ENCODE measurements at regions not wholly inside any gene's neighbourhood (a gene's known extent, or its start where the extent isn't known, plus 50 kb on each side); places are given as distances from the start of the nearest gene placed in this dataset.

DNA sequence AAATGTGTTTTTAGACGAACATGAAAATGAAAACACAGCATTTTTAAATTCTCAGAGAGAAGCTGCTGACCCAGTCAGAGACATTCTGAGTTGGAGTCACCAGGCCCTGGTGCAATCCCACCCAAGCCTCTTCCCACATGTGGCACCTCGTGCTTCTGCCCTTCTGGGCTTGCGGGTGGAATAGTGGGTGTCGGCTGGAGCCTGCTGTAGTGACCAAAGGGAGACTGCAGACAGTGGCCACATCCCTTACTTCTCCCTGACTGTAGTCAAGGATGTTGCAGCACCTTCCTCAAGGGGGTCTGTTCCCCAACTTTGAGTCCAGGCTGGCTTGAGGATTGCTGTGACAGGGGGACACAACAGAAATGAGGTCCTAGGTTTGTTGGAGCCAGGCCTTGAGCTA lies 104.4 kb upstream of the GLI2 start:
- ChIA-PET CTCF (ENCODE audit: partially characterized antibody) (interaction anchor here (0.9 to 2.5 kb wide), 4 partner anchors 18 to 318 kb away, joined by 3 to 13 read pairs (median 6); no protein-coding TSS in a partner anchor), POLR2A (ENCODE audit: partially characterized antibody) (no interaction called here)
- no peak for TF ChIP-seq GTF2F1 (IDR thresholded peaks at IDR 0.05; ENCODE audit: borderline replicate concordance, low read depth, low read length)
- TF ChIP-seq TEAD4 (IDR thresholded peaks at IDR 0.05; ENCODE audit: low read depth, low read length), result no peak
- TF ChIP-seq SRF (IDR thresholded peaks at IDR 0.05; ENCODE audit: low read depth, low read length), result no peak
- no peak for TF ChIP-seq SAP30 (IDR thresholded peaks at IDR 0.05; ENCODE audit: insufficient read depth, insufficient replicate concordance, low read length)
- no peak for TF ChIP-seq HDAC6 (IDR thresholded peaks at IDR 0.05; ENCODE audit: low read depth, low read length)
- no peak for TF ChIP-seq JUND (IDR thresholded peaks at IDR 0.05; ENCODE audit: low read length)
- no peak for TF ChIP-seq POU5F1 (IDR thresholded peaks at IDR 0.05; ENCODE audit: low read depth, low read length)
- TF ChIP-seq EGR1 (IDR thresholded peaks at IDR 0.05; ENCODE audit: borderline replicate concordance, low read depth, low read length), result no peak
- TF ChIP-seq CTCF (IDR thresholded peaks at IDR 0.05; ENCODE audit: control extremely low read depth in 1 of 3, insufficient read depth in 1 of 3, low read depth in 1 of 3, low read length in 3 of 3), result no peak
- no peak for TF ChIP-seq KDM5A (IDR thresholded peaks at IDR 0.05; ENCODE audit: low read length)
- H3K36me3 ChIP-seq (ENCODE audit: control insufficient read depth in 2 of 4, insufficient read depth in 4 of 4, low read length in 3 of 4), result no peaks in the 10 kb centered on the region
- no peak overlapping the region for H3K4me2 ChIP-seq (ENCODE audit: insufficient read depth in 1 of 2, low read depth in 2 of 2, low read length in 2 of 2)
- H2AFZ ChIP-seq (ENCODE audit: low read length), result no peak overlapping the region
- H2BK15ac ChIP-seq (ENCODE audit: low read length), result peak overlapping the region; percentile 65; the same call in 1 of the 2 replicates
- no peak overlapping the region for H3K14ac ChIP-seq (ENCODE audit: insufficient read length)
- H3K9ac ChIP-seq (replicated peaks in 1 of 4; ENCODE audit: extremely low read depth in 1 of 4, low read depth in 3 of 4, low read length in 3 of 4), result no peak overlapping the region
- H3K4me1 ChIP-seq (replicated peaks in 1 of 4; ENCODE audit: control insufficient read depth in 3 of 4, insufficient read depth in 4 of 4, low read length in 3 of 4), result peaks cover 0 to 4% (median 0%) of the 10 kb centered on the region in 4 experiments; a peak in 1 of 7 replicates
- no peak overlapping the region for H2BK120ac ChIP-seq (replicated peaks; ENCODE audit: low read depth, low read length)
- no peak overlapping the region for H3K27ac ChIP-seq (ENCODE audit: low read depth, low read length)
- no peak overlapping the region for H2BK5ac ChIP-seq (ENCODE audit: low read depth, low read length)
- WGBS, 2 experiments (ENCODE audit: extremely low coverage in 1 of 2, insufficient coverage in 1 of 2, insufficient read length in 1 of 2, insufficient replicate concordance in 2 of 2, low coverage in 1 of 2, low lambda C conversion rate in 2 of 2, missing lambda C conversion rate in 1 of 2), result 98% methylated on average over 4 of the region's 4 CpGs; no CpG with 5 or more reads in 1 of the 2 experiments
- peaks cover 0 to 2% of the 10 kb centered on the region in 2 experiments for H4K20me1 ChIP-seq (replicated peaks in 1 of 2; ENCODE audit: control insufficient read depth in 1 of 2, insufficient read depth in 2 of 2, low read length in 2 of 2)
- no peak overlapping the region for H4K91ac ChIP-seq (replicated peaks; ENCODE audit: insufficient read length, low read length)
- DNase-seq (ENCODE audit: low read depth in 1 of 2, low spot score in 2 of 2), result no peak
- H3K79me1 ChIP-seq (ENCODE audit: low read depth, low read length), result no peaks in the 10 kb centered on the region
- no peaks in the 10 kb centered on the region for H3K9me3 ChIP-seq (ENCODE audit: insufficient read depth in 2 of 2, low read depth in 1 of 2, low read length in 1 of 2)
- no peak overlapping the region for H3K56ac ChIP-seq (replicated peaks; ENCODE audit: insufficient read length, low read depth, low read length)
- no peak for FAIRE-seq
- no peak overlapping the region for H4K8ac ChIP-seq (ENCODE audit: extremely low read depth, insufficient read depth, low read length)
- no peak overlapping the region for H3K23ac ChIP-seq (ENCODE audit: insufficient read length)
- H3K23me2 ChIP-seq (ENCODE audit: low read depth, low read length), result peaks cover 2% of the 10 kb centered on the region; the same call in 1 of the 2 replicates
- no peak overlapping the region for H4K5ac ChIP-seq (ENCODE audit: insufficient read length, low read depth, low read length)
- H3K27me3 ChIP-seq (replicated peaks in 1 of 4; ENCODE audit: control insufficient read depth in 3 of 4, extremely low read depth in 1 of 4, insufficient read depth in 3 of 4, low read length in 3 of 4), result peaks cover 0 to 15% (median 5%) of the 10 kb centered on the region in 4 experiments; a peak in 5 of 7 replicates
- no peak overlapping the region for H2BK12ac ChIP-seq (ENCODE audit: low read depth, low read length)
- H3K18ac ChIP-seq (ENCODE audit: extremely low read depth, low read length), result no peak overlapping the region
- no peak overlapping the region for H3K4ac ChIP-seq (replicated peaks; ENCODE audit: insufficient read length, low read depth, low read length)
- no peak overlapping the region for H2BK20ac ChIP-seq (ENCODE audit: low read length)
- no peaks in the 10 kb centered on the region for H3K79me2 ChIP-seq (ENCODE audit: control insufficient read depth in 1 of 2, insufficient read depth in 2 of 2, low read length in 2 of 2)
- no peak overlapping the region for H2AK5ac ChIP-seq (ENCODE audit: low read depth, low read length)
- no peak overlapping the region for H3K4me3 ChIP-seq (ENCODE audit: extremely low read depth in 1 of 4, insufficient read depth in 2 of 4, low read depth in 3 of 4, low read length in 4 of 4)
